ENCODE measurements at regions not wholly inside any gene's neighbourhood (a gene's known extent, or its start where the extent isn't known, plus 50 kb on each side); places are given as distances from the start of the nearest gene placed in this dataset.

DNA sequence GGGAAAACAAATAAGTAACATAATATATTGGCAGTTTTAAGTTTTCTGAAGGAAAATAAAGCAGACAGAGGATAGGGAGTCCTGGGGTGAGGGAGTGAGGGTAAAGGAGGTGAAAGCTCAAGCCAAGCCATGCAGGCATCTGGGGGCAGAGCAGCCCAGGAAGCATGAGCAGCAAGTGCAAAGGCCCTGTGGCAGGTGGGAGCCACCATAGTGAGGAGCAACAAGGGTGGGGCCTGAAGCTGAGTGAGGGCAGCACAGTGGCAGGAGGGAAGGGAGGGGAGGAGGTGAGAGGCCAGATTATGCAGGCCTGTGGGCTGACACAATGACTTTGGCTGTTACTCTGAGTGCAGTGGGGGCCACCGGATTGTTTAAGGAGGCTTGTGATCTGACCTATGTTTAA, 138.8 kb upstream of the TNR start:
- FAIRE-seq (no peak), DNase-seq (ENCODE audit: low read depth) (no peak)
- Mint-ChIP-seq H3K4me3 (ENCODE audit: unreplicated experiment) (no peak overlapping the region), H3K27me3 (ENCODE audit: low read depth, unreplicated experiment) (peaks cover 30% of the 10 kb centered on the region), H3K4me1 (ENCODE audit: low read depth, unreplicated experiment) (peaks cover 9% of the 10 kb centered on the region), H3K9me3 (ENCODE audit: unreplicated experiment) (no peaks in the 10 kb centered on the region), H3K27ac (ENCODE audit: unreplicated experiment) (no peak overlapping the region), H3K36me3 (ENCODE audit: low read depth, unreplicated experiment) (peaks cover 2% of the 10 kb centered on the region)
- no peaks in the 10 kb centered on the region for H4K20me1 ChIP-seq (ENCODE audit: insufficient read depth, low read length)
- H3K36me3 ChIP-seq (ENCODE audit: insufficient read depth, low read length) = no peaks in the 10 kb centered on the region
- no peaks in the 10 kb centered on the region for H3K27me3 ChIP-seq (ENCODE audit: insufficient read depth, low read length)
- no peak for TF ChIP-seq EZH2 (IDR thresholded peaks at IDR 0.05; ENCODE audit: insufficient read depth, low read length)
- TF ChIP-seq, protein P1, sequence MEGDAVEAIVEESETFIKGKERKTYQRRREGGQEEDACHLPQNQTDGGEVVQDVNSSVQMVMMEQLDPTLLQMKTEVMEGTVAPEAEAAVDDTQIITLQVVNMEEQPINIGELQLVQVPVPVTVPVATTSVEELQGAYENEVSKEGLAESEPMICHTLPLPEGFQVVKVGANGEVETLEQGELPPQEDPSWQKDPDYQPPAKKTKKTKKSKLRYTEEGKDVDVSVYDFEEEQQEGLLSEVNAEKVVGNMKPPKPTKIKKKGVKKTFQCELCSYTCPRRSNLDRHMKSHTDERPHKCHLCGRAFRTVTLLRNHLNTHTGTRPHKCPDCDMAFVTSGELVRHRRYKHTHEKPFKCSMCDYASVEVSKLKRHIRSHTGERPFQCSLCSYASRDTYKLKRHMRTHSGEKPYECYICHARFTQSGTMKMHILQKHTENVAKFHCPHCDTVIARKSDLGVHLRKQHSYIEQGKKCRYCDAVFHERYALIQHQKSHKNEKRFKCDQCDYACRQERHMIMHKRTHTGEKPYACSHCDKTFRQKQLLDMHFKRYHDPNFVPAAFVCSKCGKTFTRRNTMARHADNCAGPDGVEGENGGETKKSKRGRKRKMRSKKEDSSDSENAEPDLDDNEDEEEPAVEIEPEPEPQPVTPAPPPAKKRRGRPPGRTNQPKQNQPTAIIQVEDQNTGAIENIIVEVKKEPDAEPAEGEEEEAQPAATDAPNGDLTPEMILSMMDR (IDR thresholded peaks at IDR 0.05; ENCODE audit: insufficient read depth, low read depth, low read length) = no peak
- no peak overlapping the region for H3K27ac ChIP-seq (ENCODE audit: low read depth, low read length)
- H3K4me1 ChIP-seq (ENCODE audit: insufficient read depth, low read length) = no peaks in the 10 kb centered on the region
- H3K4me3 ChIP-seq (ENCODE audit: insufficient read depth, low read depth, low read length) = no peak overlapping the region
- no peaks in the 10 kb centered on the region for H3K9me3 ChIP-seq (ENCODE audit: insufficient read depth, low read depth, low read length)
- H3K79me2 ChIP-seq (ENCODE audit: insufficient read depth, low read length) = no peaks in the 10 kb centered on the region
- H3K4me2 ChIP-seq (ENCODE audit: low read length) = no peak overlapping the region
- H3K9ac ChIP-seq (ENCODE audit: low read length) = no peak overlapping the region
- no peak overlapping the region for H2AFZ ChIP-seq (ENCODE audit: low read depth, low read length)

DNA sequence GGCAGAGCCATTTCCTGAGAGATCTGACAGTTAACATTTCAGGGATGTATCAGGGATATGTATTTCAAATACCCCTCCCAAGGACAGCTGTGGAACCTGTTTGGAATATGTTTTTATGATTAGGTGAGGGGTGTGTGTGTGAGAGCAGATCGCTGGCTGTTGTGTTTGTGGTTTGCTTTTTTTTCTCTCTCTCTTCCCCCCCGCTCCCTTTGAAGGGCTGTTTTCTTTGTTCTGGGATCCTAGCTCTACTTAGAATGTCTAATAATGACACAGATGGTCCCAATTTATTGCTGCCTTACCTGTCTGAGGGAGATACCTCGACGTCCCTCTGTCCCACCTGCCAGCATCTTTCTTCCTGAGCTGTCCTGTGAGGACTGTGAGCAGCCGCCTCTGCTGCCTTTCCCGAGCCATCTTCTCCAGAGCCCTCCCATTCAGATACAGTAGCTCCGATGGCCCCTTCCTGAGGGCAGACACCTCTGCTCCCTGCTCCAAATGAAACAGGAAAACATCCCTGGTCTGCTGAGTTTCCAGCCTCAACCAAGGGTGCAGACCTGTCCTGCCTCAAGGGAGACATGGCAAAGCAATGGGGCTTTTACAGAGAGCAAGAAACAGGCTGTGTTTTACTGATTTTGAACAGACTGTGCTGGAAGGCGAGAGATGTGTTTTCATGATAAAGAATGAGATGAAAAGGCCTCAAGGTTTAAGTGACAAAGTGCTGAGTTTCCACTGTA, 138.0 kb upstream of the TNR start:
- H3K9ac ChIP-seq (ENCODE audit: low read length) = no peak overlapping the region
- no peak overlapping the region for H3K4me3 ChIP-seq (ENCODE audit: insufficient read depth, low read depth, low read length)
- H3K4me1 ChIP-seq (ENCODE audit: insufficient read depth, low read length) = no peaks in the 10 kb centered on the region
- H3K27ac ChIP-seq (ENCODE audit: low read depth, low read length) = no peak overlapping the region
- TF ChIP-seq, protein P1 (IDR thresholded peaks at IDR 0.05; ENCODE audit: insufficient read depth, low read depth, low read length) = no peak
- TF ChIP-seq EZH2 (IDR thresholded peaks at IDR 0.05; ENCODE audit: insufficient read depth, low read length) = no peak
- FAIRE-seq (no peak), DNase-seq (ENCODE audit: low read depth) (no peak)
- H2AFZ ChIP-seq (ENCODE audit: low read depth, low read length) = no peak overlapping the region
- H3K27me3 ChIP-seq (ENCODE audit: insufficient read depth, low read length) = no peaks in the 10 kb centered on the region
- Mint-ChIP-seq H3K27ac (ENCODE audit: unreplicated experiment) (no peak overlapping the region), H3K9me3 (ENCODE audit: unreplicated experiment) (no peaks in the 10 kb centered on the region), H3K27me3 (ENCODE audit: low read depth, unreplicated experiment) (peaks cover 27% of the 10 kb centered on the region), H3K36me3 (ENCODE audit: low read depth, unreplicated experiment) (peaks cover 2% of the 10 kb centered on the region), H3K4me3 (ENCODE audit: unreplicated experiment) (no peak overlapping the region), H3K4me1 (ENCODE audit: low read depth, unreplicated experiment) (peaks cover 9% of the 10 kb centered on the region)
- no peaks in the 10 kb centered on the region for H3K36me3 ChIP-seq (ENCODE audit: insufficient read depth, low read length)
- H3K4me2 ChIP-seq (ENCODE audit: low read length) = no peak overlapping the region
- no peaks in the 10 kb centered on the region for H3K79me2 ChIP-seq (ENCODE audit: insufficient read depth, low read length)
- H4K20me1 ChIP-seq (ENCODE audit: insufficient read depth, low read length) = no peaks in the 10 kb centered on the region
- no peaks in the 10 kb centered on the region for H3K9me3 ChIP-seq (ENCODE audit: insufficient read depth, low read depth, low read length)

DNA sequence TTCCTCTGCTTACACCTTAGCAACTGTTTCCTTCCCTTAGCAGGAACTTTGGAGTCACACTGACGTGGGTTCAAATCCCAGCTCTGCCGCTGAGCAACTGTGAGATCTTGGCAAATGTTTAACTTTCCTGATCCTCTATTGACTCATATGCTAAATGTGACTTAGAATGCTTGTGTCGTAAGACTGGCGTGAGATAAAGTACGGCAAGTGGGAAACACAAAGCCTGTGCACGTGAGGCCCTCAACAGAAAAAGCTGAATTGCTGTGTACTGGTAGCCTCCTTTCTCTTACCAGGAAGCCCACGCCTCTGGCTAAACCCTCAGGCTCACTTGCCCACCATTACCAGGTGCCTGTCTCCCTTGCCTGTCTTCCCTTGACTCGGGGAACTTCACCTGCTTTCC, 135.4 kb upstream of the TNR start:
- Histone ChIP-seq H4K20me1 (ENCODE audit: insufficient read depth, low read length) (no peaks in the 10 kb centered on the region), H3K27me3 (ENCODE audit: insufficient read depth, low read length) (no peaks in the 10 kb centered on the region), H3K4me2 (ENCODE audit: low read length) (no peak overlapping the region), H3K9ac (ENCODE audit: low read length) (no peak overlapping the region), H3K4me3 (ENCODE audit: insufficient read depth, low read depth, low read length) (no peak overlapping the region), H3K27ac (ENCODE audit: low read depth, low read length) (no peak overlapping the region), H3K79me2 (ENCODE audit: insufficient read depth, low read length) (no peaks in the 10 kb centered on the region), H3K9me3 (ENCODE audit: insufficient read depth, low read depth, low read length) (no peaks in the 10 kb centered on the region), H3K36me3 (ENCODE audit: insufficient read depth, low read length) (no peaks in the 10 kb centered on the region), H2AFZ (ENCODE audit: low read depth, low read length) (no peak overlapping the region), H3K4me1 (ENCODE audit: insufficient read depth, low read length) (no peaks in the 10 kb centered on the region)
- Mint-ChIP-seq H3K4me3 (ENCODE audit: unreplicated experiment) (no peak overlapping the region), H3K4me1 (ENCODE audit: low read depth, unreplicated experiment) (no peaks in the 10 kb centered on the region), H3K27ac (ENCODE audit: unreplicated experiment) (no peak overlapping the region), H3K27me3 (ENCODE audit: low read depth, unreplicated experiment) (peaks cover 39% of the 10 kb centered on the region), H3K9me3 (ENCODE audit: unreplicated experiment) (no peaks in the 10 kb centered on the region), H3K36me3 (ENCODE audit: low read depth, unreplicated experiment) (peaks cover 2% of the 10 kb centered on the region)
- no peak for TF ChIP-seq EZH2 (IDR thresholded peaks at IDR 0.05; ENCODE audit: insufficient read depth, low read length)
- DNase-seq (ENCODE audit: low read depth) (no peak), FAIRE-seq (no peak)
